ENCODE measurements at regions not wholly inside any gene's neighbourhood (a gene's known extent, or its start where the extent isn't known, plus 50 kb on each side); places are given as distances from the start of the nearest gene placed in this dataset.

- no peak overlapping the region for H3K4me3 ChIP-seq (ENCODE audit: low read depth, low read length)
These were observed 228.9 kb downstream of the BCL11A start for GRCh38 chr2:60324536-60324935.

DNA sequence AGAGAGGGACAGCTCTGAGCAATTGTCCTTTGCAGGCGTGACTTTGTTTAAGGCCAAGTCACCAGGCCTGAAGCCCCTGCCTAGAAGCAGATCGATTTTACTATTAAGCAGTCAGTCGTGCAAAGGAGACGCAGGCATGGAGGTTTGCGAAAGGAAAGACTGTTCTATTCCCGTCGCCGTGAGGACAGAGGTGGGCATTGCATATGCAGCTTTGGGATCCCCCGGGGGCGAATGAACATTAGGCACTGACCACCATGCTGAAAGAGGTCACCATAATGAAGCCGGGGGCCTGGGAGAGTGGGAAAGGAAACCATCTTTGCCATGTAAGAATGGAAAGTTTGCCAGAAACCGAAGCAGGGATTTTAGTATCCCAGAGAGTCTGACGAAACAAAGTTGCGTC is 231.6 kb downstream of the BCL11A start:
- H3K4me3 ChIP-seq (ENCODE audit: low read depth, low read length) = no peak overlapping the region

DNA sequence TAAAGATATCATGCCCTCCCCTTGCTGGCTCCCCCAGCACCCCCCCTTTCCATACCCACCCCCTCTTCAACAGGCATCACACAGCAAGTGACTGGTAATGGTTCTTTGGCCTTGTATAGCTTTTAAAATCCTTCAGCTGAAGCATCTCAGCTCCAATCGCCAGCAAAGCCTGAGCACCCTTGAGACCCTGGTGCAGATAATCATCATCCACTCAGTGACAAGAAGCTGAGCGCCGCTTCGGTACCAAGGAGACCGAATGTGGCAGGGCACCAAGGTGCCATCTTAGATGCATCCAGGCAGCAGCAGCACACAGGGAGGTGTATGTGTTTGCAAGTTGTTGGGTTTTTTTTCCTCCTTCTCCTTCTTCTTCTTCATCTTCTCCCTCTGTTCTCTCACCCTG is 232.7 kb downstream of the BCL11A start:
- H3K4me3 ChIP-seq (ENCODE audit: low read depth, low read length) = no peak overlapping the region

DNA sequence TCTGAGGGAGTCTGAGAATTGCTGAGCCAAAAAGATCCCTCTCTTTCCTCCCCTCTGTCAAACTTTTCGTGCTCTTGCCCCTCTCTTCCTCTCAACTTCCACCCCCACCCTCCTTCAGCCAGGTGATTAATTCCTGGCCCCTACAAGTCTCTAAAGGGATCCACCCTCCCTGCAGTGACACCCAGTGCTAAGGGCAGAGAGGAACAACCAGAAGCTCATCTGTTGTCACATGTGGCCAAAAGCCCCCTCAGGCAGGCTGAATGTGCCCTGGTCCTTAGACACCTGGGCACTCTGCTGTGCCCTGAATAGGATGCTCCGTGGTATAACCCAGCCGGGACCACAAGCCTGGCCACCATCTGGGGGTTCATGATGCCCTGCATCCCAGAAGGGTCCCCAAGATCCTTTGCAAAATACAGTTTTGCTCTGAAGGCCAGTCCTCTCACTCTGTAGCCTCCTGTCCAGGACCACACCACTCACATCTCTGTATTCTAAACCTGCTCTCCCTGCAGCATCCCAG is 234.4 kb downstream of the BCL11A start:
- H3K4me3 ChIP-seq (ENCODE audit: low read depth, low read length) = no peak overlapping the region

DNA sequence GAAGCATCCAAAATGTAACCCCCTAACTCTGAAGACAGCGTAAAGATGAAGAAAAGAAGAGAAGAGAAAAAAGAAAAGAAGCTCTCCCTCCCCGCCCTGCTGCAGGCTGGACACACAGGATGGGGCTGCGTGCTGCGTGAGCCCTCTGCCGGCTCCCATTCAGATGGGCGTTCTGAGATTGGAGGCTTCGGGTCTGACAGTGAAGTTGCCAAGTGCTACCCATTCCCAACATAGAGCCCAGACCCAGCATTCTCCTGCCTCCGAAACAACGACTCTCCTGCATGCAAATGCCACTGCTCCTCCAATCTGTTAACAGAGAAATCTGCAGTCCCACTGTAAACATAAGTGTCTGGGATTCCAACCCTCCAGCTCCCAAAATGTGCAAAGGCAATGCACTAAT is 234.9 kb downstream of the BCL11A start:
- H3K4me3 ChIP-seq (ENCODE audit: low read depth, low read length) = no peak overlapping the region

DNA sequence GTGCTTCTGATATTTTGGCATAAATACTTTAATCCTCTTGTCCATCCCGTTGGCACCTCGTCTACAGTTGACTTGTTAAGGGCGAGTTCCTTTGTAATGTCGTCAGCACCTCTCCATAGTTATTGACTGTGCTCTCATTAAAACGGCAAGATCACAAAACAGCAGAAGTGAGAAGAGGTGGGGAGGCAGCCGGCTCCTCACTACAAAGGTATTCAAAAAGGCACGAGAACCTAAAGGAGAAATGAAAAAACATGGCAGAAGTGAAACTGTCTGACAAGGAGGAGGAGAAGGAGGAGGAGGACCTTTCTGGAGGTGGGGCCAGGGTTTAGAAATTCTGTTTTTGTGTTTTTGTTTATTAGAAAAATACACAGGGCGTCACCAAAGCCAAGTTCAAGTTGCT is 235.6 kb downstream of the BCL11A start:
- no peak overlapping the region for H3K4me3 ChIP-seq (ENCODE audit: low read depth, low read length)

DNA sequence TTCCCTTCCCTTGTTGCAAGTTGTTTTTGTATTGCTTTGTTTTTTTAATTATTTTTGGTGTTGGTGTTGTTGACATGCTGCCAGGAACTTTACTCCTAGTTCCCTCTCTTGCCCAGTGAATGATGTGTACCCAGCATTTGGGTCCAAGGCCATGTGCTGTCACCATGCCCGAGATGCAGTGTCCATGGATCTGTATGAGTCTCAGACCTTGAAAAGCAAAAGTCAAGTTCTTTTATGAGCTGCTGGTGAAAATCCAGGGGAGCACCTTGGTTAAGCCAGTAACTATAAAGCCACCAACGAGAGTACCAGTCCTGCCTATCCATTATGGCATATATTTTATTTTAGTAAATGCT is 236.4 kb downstream of the BCL11A start:
- no peak overlapping the region for H3K4me3 ChIP-seq (ENCODE audit: low read depth, low read length)

- no peak overlapping the region for H3K4me3 ChIP-seq (ENCODE audit: low read depth, low read length)
These were observed 236.9 kb downstream of the BCL11A start for GRCh38 chr2:60316381-60317033.

- H3K4me3 ChIP-seq (ENCODE audit: low read depth, low read length) = no peak overlapping the region
These were observed 239.8 kb downstream of the BCL11A start for GRCh38 chr2:60313470-60314172.

DNA sequence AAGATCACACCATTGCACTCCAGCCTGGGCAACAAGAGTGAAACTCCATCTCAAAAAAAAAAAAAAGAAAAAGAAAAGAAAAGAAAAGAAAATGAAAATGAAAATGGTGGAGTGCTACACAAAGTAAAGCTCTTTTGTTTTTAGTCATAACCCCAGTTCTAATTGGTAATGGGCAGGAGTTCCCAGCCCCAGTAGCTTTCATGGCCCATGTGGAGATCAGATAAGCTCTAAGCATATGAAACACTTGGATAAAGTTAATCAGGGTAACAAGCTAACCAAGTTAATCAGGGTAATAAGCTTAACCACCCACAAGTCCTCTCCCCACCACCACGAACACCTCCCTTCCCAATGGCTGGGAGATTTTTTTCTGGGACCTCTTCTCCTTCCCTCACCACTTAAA is 240.8 kb downstream of the BCL11A start:
- no peak overlapping the region for H3K4me3 ChIP-seq (ENCODE audit: low read depth, low read length)

DNA sequence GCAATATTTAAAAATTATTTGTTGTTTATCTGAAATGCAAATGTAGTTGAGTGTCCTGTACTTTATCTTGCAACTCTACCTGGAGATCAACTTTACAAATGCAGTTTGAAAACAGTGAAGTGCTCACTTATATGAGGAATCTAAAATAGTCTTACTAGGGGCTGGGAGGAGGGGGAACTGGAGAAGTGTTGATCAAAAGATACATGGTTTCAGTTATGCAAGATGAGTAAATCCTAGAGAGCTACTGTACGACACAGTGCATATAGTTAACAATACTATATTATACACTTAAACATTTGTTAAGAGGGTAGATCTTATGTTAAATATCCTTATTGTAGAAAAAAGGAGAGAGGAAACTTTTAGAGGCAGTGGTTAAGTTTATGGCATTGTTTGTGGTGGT is 241.9 kb downstream of the BCL11A start:
- H3K4me3 ChIP-seq (ENCODE audit: low read depth, low read length) = no peak overlapping the region

- no peak overlapping the region for H3K4me3 ChIP-seq (ENCODE audit: low read depth, low read length)
These were observed 243.4 kb downstream of the BCL11A start for GRCh38 chr2:60309941-60310660.

DNA sequence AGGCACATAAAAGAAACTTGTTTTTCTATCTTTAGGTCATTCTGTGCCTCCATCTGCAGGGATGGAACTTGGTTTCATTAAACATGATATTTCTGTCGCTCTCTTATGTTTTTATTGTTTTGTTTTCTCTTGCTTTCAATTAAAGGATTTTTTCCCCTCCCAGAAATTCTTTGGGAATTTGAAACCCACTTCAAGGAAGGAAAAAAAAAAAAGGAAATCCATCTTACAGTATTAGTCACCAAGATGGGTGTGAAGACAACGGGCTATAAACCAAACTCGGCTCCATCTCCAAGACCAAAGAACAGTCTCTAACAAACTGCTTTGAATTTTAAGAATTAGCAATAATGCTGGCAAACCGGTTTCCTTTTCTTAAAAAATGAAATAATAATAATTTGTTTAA is 244.1 kb downstream of the BCL11A start:
- no peak overlapping the region for H3K4me3 ChIP-seq (ENCODE audit: low read depth, low read length)

DNA sequence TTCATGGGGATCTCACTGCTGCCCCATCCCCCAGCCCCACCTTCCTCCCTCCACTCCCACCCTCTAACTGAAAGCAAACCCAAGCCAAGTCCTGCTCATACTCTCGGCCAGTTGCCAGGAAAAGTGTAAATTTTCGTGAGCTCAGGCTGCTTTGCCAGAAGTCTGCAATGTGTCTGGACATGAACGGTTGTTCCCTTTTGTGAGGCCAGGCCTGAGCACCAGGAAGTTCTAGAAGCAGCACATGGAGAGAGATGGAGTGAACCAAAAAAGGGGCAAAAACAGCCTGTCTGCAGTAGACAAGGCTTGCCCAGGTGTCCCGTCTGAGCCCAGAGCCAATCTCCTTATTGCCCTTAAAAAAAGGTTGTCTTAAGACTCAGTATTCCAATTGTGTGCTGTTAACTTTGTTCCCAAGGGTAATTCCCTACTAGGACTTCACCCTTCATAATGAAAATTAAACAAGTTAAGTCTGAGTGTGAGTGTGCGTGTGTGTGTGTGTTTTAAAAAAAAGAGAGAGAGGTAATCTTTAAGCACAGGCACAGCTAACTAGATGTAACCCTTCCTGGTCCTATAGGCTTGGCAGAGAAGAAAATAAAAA is 247.1 kb downstream of the BCL11A start:
- H3K4me3 ChIP-seq (ENCODE audit: low read depth, low read length) = no peak overlapping the region

- H3K4me3 ChIP-seq (ENCODE audit: low read depth, low read length) = no peak overlapping the region
These were observed 249.8 kb downstream of the BCL11A start for GRCh38 chr2:60303680-60304079.

GRCh38 chr2:60302377-60303126 is 250.9 kb downstream of the BCL11A start:
- no peak overlapping the region for H3K4me3 ChIP-seq (ENCODE audit: low read depth, low read length)

DNA sequence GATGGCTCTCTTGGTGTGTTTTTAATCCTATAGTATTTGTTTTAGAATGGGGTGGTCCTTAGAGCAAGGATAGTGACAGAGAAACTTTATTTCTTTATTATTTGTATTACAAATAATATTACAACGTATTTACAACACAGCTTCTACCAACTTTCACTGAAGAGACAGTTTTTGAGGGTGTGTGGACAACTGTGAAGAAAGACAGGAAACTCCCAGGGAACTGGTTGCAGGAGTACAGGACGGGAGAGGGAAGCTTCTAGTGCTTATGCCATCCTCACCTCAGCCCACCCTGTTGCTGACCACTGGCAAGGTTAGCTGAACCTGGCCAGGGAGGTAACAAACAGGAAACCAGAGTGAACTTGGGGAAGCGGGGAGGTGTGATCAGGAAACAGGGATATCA is 251.7 kb downstream of the BCL11A start:
- H3K4me3 ChIP-seq (ENCODE audit: low read depth, low read length) = no peak overlapping the region

DNA sequence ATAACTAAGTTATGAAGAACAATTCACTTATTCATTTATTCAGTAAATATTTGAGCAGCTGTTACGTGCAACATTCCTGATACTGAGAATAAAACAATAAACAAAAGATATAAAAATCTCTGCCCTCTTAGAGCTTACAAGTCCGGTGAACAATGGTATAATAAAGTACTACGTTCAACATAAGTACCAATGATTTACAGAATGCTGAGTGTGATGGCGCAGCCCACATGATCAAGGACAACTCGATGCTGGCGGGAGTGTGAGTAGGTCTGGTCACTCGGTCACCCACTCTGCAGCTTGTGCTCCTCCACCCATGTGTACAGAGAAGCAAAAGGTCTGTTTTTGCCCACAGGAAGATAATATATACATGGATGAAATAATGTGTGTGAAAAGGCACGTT is 254.3 kb downstream of the BCL11A start:
- no peak overlapping the region for H3K4me3 ChIP-seq (ENCODE audit: low read depth, low read length)

GRCh38 chr2:60298006-60298696 is 255.3 kb downstream of the BCL11A start:
- H3K4me3 ChIP-seq (ENCODE audit: low read depth, low read length) = no peak overlapping the region

- H3K4me3 ChIP-seq (ENCODE audit: low read depth, low read length) = no peak overlapping the region
These were observed 256.0 kb downstream of the BCL11A start for GRCh38 chr2:60297296-60298005.
